ENCODE measurements at regions not wholly inside any gene's neighbourhood (a gene's known extent, or its start where the extent isn't known, plus 50 kb on each side); places are given as distances from the start of the nearest gene placed in this dataset.

DNA sequence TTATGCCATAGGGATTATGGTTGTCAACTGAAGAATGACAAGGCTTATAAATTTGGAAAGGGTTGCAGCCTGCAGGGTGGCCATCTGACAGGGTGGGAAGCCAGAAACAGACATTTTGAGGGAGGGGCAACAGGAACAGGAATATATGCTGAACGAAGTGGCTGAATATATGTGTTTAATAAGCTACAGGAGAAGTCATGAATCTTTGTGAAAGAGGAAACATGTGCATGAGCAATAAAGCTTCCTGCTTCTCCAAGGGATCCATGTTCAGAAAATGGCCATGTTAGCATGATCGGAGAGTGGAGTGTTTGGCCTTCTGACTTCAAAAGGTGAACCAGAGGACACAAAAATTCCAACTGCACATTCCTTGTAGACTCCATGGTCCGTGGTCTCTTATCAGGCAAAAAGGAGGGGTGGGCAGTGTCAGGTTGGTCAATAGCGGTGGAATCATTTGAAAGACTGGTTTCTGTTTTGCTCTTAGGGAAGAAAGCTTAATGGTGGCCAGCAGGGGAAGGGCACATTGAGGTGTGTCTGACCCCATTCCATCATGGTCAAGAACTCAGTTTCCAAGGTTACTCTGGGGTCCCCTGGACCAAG, 144.1 kb downstream of the SOCS6 start:
- no peak for DNase-seq

DNA sequence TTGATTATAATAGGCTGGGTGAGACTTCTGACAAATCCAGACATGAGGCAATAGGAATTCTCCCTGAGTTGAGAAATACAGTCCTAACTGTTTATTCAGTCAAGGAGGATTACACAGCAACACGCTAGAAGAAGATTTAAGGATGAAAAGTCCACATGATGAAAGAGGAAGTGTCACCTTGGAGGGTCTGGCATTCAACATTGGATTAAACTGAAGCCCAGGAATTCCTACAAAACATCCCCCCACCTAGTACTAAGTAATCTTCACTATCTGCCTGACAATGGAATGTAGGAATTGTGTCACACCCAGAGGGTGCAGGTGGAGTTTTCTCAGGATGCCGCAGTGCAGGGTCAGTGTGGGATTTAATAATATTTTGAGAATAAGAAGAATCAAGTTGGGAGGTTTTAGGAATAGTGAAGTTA, 142.4 kb downstream of the SOCS6 start:
- DNase-seq, result no peak

DNA sequence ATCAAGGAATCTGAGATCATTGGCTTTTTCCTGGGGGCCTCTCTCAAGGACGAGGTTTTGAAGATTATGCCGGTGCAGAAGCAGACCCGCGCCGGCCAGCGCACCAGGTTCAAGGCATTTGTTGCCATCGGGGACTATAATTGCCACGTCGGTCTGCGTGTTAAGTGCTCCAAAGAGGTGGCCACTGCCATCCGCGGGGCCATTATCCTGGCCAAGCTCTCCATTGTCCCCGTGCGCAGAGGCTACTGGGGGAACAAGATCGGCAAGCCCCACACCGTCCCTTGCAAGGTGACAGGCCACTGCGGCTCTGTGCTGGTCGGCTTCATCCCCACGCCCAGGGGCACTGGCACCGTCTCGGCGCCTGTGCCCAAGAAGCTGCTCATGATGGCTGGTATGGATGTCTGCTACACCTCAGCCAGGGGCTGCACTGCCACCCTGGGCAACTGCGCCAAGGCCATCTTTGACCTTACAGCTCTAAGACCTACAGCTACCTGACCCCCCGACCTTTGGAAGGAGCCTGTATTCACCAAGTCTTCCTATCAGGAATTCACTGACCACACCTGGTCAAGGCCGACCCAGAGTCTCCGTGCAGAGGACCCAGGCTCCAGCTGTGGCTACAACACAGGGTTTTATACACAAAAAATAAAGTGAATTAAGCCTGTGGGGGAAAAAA, 141.8 kb downstream of the SOCS6 start:
- DNase-seq, result no peak

DNA sequence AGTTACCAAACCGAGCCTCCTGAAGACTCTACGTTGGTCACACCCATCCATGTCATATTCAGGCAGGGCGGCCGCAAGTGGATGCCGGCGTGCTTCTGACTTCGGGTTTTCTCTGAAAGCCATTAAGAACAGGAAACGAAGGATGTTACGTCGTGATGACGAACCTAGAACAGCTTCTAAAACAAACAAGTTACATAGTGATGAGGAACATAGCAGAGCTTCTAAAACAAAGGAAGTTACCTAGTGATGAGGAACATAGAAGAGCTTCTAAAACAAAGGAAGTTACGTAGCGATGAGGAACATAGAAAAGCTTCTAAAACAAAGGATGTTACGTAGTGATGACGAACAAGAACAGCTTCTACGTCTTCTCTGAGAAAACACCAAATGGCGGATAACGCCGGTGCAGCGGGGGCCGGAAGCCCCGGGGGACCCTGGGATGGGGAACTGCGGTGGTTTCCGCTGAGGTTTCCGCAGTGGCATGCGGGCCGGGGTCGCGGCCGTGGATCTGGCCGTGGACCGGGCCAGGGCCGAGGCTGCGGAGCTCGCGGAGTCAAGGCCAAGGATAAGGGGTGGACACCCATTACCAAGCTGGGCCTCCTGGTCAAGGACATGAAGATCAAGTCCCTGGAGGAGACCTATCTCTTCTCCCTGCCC, 141.1 kb downstream of the SOCS6 start:
- no peak for DNase-seq

DNA sequence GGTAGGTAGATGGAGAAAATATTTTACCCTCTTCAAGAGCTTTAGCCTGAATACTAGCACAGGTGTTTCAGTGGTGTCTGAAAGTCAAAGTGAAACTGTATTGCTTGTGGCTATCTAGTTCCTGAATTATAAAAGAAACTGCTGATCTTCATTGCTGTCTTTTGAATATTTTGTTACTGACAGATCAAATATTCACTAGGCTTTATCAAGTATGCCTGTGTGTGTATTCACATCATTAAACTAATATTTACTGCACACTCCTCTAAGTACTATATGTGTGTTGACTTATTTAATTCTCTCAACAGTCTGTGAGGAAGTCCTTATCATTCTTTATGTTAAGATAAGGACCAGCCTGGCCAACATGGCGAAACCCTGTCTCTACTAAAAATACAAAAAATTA, 139.6 kb downstream of the SOCS6 start:
- DNase-seq, result no peak

DNA sequence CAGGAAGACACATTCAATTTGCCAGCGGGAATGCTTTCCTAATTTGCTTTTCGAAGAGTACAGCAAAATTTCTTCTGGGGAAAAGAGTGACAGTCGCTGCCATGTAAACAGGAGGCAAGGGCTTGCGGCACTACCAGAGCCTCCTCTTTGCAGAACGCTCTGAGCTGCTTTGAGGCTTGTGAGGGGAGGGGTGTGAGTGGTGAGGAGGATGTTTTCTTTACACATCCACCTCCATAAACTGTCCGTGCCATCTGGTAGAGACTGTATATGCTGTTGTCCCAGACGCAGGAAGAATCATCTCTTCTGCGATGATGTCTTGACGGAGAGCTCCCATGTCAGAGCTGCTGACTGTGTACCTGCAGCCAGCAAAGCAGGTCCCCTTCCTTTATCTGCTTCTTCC, 138.0 kb downstream of the SOCS6 start:
- no peak for DNase-seq

DNA sequence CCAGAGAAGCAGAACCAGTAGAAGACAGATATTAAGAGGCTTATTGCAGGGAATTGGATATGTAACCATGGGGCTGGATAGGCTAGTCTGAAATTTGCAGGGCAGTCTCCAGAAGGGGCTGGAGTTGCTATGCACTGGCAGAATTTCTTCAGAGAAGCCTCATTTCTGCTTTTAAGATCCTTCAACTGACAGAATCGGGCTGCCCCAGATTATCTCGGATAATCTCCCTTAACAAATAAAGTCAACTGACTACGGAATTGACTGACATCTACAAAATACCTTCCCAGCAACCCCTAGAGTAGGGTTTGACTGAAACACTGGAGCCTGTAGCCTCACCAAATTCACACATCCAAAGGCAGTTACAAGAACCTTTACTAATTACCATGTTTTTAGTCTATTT, 136.4 kb downstream of the SOCS6 start:
- DNase-seq, result no peak

DNA sequence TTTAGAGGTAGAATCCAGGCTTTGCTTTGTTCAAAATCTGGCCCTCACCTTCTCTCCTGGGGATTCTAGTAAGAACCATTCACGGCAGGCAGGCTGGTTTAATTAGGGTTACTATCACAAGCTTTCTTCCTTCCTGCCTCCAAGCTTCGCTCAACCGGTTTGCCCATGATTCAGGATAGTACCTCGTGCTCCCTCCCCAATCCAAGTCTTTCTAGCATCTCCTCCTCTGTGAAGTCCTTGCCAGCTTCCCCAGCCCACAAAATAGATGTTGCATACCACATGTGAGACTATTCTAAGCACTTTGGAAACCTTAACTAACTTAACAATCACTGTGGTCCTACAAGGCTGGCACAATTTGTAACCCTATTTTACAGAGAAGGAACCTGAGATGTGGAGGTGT, 135.1 kb downstream of the SOCS6 start:
- DNase-seq, result peak; percentile 42

DNA sequence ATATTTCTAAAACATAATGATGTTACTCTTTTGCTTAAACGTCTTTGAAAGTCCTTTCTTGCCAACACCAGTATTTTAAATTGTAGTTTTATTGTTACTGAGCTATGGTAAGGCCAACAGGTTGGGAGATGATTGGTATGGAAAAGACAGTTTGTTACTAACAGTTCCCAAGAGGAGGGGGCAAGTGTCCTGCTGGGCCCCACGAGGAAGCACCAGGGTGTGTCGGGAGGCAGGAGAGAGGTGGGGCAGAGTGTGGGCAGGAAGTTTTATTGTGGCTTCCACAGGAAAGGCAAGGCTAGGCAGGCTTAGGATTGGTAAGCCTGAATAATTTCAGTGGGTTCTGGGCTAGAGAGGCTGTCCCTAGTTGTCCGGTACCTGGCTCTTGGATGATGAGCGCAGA, 134.3 kb downstream of the SOCS6 start:
- peak; percentile 45 for DNase-seq

DNA sequence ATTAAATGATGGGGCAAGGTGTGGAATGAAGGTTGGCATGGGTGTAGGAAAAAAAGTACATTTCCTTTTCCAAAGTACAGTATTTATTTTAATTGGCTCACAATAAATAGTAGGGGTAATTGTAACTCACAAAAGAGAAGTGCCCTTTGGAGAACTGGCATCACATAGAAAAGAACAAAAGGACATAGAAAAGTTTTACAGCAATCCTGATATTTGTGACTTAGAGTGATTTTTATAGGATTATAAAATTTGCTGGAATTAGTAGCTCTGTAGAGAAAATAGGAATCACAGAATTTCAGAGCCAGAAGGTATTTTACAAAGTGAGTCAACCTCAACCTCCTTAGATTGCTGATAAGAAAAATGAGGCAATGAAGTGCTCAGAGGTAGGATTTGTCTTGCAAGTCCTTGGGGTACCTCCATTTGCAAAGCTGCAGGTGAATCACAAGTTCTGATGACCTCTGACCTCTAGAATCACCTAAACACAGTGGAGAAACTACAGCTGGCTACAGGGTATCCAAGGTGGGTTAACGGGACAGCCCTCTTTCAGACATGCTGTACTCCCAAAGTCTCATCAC, 133.6 kb downstream of the SOCS6 start:
- DNase-seq, result no peak

DNA sequence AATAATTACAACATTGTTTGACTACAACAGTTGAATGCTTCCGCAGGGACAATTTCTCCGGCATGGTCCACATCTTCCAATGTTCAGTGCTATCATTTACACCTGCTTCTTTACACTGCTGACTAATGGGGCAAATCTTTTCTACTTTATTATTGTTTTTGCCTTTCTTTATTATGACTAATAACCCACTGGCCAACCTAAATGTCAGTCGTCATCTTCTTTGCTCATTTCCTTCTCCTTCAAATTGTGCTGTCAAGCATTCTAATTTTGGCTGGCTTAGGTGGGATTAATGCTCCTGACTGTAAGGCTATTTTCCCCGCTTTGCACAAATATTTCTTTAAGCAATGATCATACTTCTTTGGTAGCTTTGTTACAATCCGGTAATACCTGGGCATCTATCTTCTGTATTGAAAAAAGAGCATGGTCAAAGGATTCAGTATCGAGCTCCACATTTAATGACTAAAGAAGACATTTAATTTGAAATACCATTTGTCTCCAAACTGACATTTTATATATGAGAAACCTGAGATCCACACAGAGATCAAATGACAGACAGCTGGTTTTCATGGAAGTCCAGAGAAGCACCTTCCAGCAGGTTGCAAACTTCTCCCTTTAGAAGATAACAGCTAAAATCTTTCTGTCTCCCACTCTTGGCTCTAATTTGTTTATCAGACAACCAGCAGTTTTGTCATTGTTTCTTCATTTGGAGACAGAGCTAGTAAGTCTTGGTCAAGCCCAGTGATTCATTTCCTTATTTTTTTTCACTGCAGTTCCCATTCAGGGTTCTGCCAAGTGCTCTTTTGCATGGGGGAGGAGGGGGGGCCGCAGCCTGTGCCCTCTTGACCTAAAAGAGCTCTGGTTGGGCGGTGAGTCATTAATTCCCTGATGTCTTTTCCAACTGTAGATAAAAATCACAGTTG, 132.9 kb downstream of the SOCS6 start:
- DNase-seq, result peak; percentile 58

DNA sequence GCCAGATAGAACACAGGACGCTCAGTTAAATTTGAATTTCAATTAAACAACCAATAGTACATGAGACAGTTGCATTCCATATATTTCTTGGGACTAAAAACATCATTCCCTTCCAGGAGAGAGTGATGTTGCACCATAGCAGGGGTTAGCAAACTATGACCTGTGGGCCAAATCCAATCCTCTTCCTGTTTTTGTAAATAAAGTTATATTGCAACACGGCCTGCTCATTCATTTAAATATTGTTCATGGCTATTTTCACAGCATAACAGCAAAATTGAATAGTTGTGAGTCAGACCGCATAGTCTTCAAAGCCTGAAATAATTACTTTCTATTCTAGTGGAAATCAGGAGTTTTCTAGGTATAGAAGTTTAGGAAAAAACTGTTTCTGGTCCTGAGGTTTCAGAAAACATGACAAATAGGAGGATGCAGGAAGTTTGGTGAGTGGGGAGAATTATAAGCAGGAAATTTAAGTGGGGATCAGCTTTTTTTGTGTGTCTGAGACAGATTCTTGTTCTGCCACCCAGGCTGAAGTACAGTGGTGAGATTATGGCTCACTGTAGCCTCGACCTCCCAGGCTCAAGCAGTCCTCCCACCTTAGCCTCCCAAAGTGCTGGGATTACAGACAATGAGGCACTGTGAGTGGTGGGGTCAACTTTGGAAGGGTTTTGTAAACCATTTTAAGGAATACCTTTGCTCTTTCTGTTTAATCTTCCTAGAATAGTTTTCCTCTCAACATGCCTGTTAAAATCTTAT, 131.5 kb downstream of the SOCS6 start:
- DNase-seq, result no peak

DNA sequence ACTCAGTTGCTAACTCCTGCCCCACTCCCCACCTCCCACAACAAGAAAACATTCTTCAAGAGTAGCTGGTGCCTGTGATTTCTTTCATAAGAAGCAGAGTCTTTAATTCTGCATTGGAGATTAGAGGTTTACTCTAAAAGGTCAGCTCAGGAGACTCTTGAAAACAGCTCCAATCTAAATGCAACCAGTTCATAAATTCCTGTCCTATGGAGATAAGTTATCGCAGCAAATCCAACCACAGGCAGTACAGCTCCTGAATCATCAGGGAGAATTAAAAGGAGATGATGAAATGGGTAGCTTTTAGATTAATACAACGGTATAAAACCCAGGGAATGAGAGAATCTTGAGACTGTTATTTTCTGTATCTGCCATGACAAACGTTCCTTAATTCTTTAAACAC, 130.7 kb downstream of the SOCS6 start:
- DNase-seq, result no peak

DNA sequence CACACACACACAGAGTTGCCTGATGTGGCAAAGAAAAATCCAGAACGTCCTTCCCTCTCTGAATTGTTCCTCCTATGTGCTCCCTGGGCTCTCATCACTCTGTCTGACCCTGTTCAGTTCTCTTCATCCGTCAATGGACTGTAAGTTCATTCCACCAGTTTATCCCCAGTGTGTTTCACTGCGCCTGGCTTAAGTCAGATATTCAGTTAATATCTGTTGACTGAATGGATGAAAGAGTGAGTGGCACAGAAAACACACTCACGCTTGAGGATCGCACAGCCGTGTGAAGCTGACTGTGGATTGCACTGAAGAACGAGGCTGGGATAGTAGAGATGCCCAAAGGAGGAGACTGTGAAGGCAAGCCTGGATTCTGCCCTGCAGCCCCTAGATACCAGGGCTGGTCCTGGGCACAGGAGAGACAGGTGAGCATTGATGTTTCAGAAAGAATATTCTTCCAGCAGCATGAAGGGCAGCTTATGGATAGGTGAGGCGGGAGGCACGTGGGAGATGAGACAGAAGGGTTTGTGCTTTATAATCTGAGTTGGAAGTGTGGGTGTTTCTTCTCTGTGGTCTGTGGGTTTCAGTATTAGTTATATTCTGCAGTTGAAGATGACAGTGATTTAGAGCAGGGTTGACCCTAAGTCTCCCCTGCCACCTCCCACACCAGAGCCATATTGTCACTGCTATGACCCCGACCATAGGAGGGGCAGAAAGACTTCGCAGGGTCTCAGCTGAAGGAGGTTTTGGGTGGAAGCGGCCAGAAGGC, 129.9 kb downstream of the SOCS6 start:
- no peak for DNase-seq

DNA sequence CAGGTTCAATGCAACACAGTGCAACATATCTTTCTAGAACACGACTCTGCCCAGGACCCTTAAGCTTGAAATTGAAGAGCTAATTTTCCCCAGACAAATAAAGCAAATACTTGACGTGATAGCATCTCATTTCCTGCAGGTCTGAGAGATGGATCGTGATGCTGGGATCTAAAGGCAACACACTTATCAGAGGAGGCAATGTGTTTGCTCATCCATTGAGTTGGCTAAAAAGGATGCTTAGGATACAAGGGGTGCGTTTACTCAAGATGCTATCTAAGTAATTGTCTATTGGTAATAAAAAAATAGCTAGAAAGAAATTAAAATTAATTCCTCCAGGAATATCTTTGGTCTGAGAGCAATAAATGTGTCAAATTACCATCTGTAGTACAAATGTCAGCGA, 129.0 kb downstream of the SOCS6 start:
- peak; percentile 80 for DNase-seq

DNA sequence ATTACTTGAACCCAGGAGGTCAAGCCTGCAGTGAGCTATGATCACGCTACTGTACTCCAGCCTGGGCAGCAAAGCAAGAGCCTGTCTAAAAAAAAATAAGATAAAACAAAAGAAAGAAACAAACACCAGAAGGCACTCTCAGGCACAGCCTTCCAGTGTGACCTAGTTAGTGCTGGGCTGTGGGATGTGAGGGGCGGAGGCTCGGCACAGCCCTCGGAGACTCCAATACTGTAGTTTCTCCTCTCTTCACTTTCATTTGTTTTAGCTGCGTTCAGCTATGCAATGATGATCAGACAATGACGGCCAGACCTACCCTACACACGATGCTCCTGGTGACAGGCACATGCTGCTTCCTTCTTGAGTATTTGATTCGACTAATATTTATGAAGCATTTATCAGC, 127.7 kb downstream of the SOCS6 start:
- DNase-seq, result no peak

DNA sequence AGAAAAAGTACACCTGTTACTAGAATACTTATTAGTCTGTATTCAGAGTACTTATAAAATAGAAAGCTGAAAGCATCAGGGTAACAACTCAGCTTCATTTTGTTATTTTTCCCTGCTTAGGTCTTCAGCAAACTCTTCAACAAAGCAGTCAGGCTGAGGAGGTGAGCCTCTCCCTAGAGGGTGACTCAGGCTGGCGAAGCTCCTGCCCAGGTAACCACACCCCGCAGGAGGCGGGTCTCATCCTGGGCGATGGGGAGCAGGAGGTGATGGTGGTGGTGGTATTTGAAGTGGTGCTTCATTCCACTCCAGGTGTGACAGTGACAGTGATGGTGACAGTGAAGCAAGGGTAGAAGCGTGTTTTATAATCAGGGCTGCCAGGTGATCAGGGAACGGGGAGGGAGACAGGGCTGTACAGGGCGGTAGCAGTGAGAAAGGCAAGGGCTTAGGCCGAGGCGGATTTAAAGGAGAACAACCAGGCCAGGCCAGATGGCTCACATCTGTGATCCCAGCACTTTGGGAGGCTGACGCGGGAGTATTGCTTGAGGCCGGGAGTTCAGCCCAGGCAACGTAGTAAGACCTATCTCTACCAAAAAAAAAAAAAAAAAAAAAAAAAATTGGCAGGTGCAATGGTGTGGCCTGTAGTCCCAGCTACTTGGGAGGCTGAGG, 127.1 kb downstream of the SOCS6 start:
- DNase-seq, result peak; percentile 59

DNA sequence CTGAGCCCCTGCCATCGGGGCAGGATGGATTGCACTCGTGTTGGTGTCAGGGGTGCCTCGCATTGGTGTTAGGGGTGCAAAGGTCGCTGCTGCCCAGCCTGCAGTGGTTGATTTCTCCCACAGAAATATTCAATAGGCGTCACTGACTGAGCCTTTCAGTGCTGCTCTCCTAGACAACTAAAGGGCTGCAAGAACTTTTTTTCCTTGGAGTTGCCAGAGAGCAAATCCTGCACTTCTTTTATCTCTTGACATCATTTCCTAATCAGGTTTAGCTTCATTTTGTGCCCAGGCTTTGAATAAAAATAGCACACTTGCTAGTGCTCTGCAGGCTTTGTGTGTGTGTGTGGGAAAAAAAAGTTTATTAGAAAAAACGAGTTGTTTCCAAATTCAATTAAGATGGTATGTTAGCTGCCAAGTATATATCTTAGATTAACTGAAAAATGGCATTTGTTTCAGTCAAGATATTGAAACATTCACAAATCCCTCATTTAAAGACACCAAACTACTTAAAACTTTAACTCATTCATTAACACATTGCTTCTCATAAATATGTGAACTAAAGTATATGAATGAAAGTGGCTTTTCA, 125.6 kb downstream of the SOCS6 start:
- no peak for DNase-seq

DNA sequence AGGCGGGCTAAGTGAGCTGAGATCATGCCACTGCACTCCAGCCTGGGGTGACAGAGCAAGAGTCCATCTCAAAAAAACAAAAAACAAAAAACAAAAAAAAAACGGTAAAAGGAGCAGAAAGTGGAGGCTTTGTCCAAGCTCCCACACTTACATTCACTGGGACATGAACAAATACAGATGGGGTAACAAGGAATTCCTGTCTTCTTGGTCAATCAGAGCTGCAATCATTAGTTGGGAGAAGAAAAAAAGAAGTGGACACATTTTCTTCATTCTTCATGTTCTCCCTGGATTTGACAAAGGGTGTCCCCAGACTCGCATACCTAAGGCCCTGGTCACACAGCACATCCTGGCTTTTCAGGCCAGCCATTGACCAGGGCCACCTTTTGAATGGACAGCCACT, 124.6 kb downstream of the SOCS6 start:
- no peak for DNase-seq

DNA sequence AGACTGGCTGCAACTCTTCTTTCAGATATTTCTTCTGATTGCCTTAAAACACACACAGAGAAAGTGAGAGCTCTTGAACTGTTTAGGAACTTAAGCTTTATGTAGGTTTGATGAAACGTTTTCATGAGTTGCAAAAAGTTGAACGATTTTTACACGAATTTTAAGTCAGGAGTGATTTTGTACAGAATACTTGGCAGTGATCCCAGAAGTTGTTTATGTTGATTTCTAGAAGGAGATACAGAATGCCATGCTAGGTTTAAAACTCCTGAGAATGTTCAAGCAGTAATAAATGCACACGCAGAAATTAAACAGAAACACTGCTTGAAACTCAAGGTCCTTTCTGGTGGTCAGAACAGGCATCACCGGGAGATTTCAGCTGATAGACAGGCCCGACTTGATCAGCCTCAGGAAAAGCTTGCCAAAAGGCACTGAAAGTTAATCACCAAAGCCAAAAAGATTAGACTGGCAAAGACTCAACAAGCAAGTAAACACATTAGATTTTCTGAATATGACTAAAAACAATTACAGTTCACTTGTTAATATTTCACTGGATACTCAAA, 123.1 kb downstream of the SOCS6 start:
- DNase-seq, result no peak
